Spleen (tissue), 7 donors: ENCODE measurements at regions not wholly inside any gene's neighbourhood (a gene's known extent, or its start where the extent isn't known, plus 50 kb on each side); places are given as distances from the start of the nearest gene placed in this dataset.

Source experiments
- CTCF ChIP-seq, 11 experiments: fragments of 200-600 bp in 7 of 11; fragments of 450-650 bp in 4 of 11; sonication (generic) in 4 of 11; IDR thresholded peaks in 8 of 11; conservative IDR thresholded peaks in 3 of 11; 1 replicate in 7 of 11; 2 replicates in 4 of 11; pipeline versions ENCODE4 v1.4.0 to v1.8.0; 2016 to 2021; ENCODE audit warnings: antibody characterized with exemption in 11 of 11, inconsistent platforms in 4 of 11, mild to moderate bottlenecking in 1 of 11
- POLR2A ChIP-seq, 3 donors: fragments of 450-650 bp; IDR thresholded peaks; one replicate each; pipeline ENCODE4 v1.5.1; 2017; ENCODE audit warnings: antibody characterized with exemption in 3 of 3, mild to moderate bottlenecking in 1 of 3
- POLR2AphosphoS5 ChIP-seq, 3 donors: sonication (generic); formaldehyde crosslinking; IDR thresholded peaks; one replicate each; pipeline ENCODE4 v1.5.1; 2017; ENCODE audit warnings: antibody characterized with exemption in 3 of 3
- donor health status: DM: no; HTN: no; CAD: no; lungs with moderate emphysema.
- donor health status: DM: no; HTN: no; CAD: no.
- donor health status: DM: no; HTN: no; CAD: no.

GRCh38 chr7:29657856-29658255 lies 94.2 kb downstream of the PRR15 start:
- TF ChIP-seq CTCF (IDR thresholded peaks at IDR 0.05 in 8 of 11, conservative IDR thresholded peaks at IDR 0.05 in 3 of 11) (no peak), POLR2AphosphoS5 (IDR thresholded peaks at IDR 0.05) (no peak), POLR2A (IDR thresholded peaks at IDR 0.05) (no peak)
